ENCODE measurements at regions not wholly inside any gene's neighbourhood (a gene's known extent, or its start where the extent isn't known, plus 50 kb on each side); places are given as distances from the start of the nearest gene placed in this dataset.

DNA sequence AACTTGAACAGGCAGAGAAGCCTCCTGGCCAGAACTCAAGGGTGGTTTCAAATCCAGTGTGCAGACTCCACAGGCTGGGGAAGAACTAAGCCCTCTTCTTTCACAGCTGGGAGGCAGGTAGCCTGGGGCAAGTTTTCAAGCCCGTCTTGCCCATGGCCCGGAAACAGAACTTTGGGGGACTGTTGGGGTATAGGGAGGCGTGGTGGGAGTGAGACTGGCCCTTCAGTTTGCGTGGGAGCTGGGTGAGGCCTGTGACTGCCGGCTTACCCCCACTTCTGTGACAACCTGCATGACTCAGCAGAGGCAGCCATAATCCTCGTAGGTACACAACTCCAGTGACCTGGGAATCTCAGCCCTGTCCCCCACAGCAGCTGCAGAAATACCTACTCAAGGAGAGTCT, 1125.7 kb downstream of the HACE1 start (continued):
- TF ChIP-seq, protein P1, sequence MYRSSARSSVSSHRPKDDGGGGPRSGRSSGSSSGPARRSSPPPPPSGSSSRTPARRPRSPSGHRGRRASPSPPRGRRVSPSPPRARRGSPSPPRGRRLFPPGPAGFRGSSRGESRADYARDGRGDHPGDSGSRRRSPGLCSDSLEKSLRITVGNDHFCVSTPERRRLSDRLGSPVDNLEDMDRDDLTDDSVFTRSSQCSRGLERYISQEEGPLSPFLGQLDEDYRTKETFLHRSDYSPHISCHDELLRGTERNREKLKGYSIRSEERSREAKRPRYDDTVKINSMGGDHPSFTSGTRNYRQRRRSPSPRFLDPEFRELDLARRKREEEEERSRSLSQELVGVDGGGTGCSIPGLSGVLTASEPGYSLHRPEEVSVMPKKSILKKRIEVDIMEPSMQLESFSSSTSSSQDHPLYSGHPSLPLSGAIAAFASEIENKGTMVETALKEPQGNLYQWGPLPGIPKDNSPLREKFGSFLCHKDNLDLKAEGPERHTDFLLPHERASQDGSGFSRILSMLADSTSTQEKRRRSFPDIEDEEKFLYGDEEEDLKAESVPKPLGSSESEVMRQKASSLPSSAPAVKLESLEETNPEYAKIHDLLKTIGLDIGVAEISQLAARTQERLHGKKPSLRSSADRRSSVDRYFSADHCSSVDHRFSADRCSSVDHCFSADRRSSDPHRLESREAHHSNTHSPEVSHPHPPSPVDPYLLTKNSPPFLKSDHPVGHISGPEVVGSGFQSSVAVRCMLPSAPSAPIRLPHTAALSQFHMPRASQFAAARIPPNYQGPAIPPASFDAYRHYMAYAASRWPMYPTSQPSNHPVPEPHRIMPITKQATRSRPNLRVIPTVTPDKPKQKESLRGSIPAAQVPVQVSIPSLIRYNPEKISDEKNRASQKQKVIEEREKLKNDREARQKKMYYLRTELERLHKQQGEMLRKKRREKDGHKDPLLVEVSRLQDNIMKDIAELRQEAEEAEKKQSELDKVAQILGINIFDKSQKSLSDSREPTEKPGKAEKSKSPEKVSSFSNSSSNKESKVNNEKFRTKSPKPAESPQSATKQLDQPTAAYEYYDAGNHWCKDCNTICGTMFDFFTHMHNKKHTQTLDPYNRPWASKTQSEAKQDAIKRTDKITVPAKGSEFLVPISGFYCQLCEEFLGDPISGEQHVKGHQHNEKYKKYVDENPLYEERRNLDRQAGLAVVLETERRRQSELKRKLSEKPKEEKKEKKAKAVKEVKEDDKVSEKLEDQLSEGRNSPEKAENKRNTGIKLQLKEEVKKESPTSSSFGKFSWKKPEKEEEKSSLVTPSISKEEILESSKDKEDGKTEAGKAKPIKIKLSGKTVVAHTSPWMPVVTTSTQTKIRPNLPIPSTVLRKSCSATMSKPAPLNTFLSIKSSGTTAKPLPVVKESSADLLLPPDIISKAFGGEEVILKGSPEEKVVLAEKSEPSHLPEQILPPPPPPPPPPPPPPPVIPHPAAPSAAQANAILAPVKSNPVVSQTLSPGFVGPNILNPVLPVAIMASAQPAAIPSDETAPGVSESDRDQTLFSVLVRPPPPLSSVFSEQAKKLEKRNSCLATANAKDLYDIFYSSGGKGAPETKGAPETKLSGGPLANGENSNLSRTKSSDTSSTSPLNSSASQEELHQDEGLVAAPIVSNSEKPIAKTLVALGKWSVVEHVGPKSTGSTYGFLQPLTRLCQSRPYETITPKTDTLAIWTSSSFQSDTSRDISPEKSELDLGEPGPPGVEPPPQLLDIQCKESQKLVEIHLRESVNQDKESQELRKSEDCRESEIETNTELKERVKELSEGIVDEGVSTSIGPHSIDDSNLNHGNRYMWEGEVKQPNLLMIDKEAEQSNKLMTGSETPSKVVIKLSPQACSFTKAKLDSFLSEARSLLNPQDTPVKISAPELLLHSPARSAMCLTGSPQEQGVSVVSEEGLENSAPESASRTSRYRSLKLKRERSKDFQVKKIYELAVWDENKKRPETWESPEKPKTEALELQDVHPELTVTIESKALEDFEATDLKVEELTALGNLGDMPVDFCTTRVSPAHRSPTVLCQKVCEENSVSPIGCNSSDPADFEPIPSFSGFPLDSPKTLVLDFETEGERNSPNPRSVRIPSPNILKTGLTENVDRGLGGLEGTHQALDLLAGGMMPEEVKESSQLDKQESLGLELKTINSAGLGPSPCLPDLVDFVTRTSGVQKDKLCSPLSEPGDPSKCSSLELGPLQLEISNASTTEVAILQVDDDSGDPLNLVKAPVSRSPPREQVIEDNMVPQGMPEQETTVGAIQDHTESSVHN (IDR thresholded peaks at IDR 0.05; ENCODE audit: borderline replicate concordance in 1 of 2, low read depth in 1 of 2): no peak
- TF ChIP-seq CBFA2T2 (conservative IDR thresholded peaks at IDR 0.05) (no peak), ZNF197 (CRISPR knock-in tag; IDR thresholded peaks at IDR 0.05; ENCODE audit: low read depth) (no peak)
